ENCODE measurements at regions not wholly inside any gene's neighbourhood (a gene's known extent, or its start where the extent isn't known, plus 50 kb on each side); places are given as distances from the start of the nearest gene placed in this dataset.

GRCh38 chr15:97597801-97598200 lies 362.7 kb upstream of the ARRDC4 start:
- Histone ChIP-seq H3K23ac (ENCODE audit: low read depth, low read length) (no peak overlapping the region), H3K18ac (ENCODE audit: low read depth, low read length) (no peak overlapping the region), H4K20me1 (ENCODE audit: insufficient read depth, low read length) (no peaks in the 10 kb centered on the region), H2AK9ac (replicated peaks; ENCODE audit: low read depth, low read length, poor library complexity) (no peak overlapping the region), H3K4me1 (ENCODE audit: control insufficient read depth, insufficient read depth, low read length) (no peaks in the 10 kb centered on the region), H3K9ac (ENCODE audit: low read depth, low read length) (no peak overlapping the region), H4K91ac (ENCODE audit: insufficient read depth, low read depth, low read length) (no peak overlapping the region), H3K4me3 (ENCODE audit: insufficient read depth, low read depth, low read length) (no peak overlapping the region), H3K4me2 (ENCODE audit: low read depth, low read length) (no peak overlapping the region), H3K14ac (replicated peaks; ENCODE audit: low read depth, low read length) (no peak overlapping the region), H3K56ac (ENCODE audit: extremely low read depth, insufficient read depth, low read length) (no peak overlapping the region), H4K8ac (ENCODE audit: low read depth in 2 of 2, low read length in 2 of 2) (no peak overlapping the region), H3K79me1 (ENCODE audit: low read depth in 1 of 2, low read length in 2 of 2) (no peaks in the 10 kb centered on the region), H3K27me3 (ENCODE audit: control insufficient read depth, insufficient read depth, low read length) (no peaks in the 10 kb centered on the region), H3K36me3 (ENCODE audit: control insufficient read depth, insufficient read depth, low read length) (no peaks in the 10 kb centered on the region), H2BK5ac (ENCODE audit: low read depth, low read length, poor library complexity, severe bottlenecking) (no peak overlapping the region), H2BK15ac (ENCODE audit: low read depth, low read length) (no peak overlapping the region), H2AK5ac (ENCODE audit: low read depth, low read length) (no peak overlapping the region), H3K9me1 (ENCODE audit: insufficient read depth, low read length) (no peaks in the 10 kb centered on the region), H2BK20ac (ENCODE audit: low read depth, low read length) (no peak overlapping the region), H3K27ac (ENCODE audit: insufficient read depth, low read length) (no peak overlapping the region), H2BK120ac (ENCODE audit: low read depth, low read length) (no peak overlapping the region), H3K9me3 (ENCODE audit: control insufficient read depth, insufficient read depth, low read length) (peaks cover 15% of the 10 kb centered on the region), H2AFZ (replicated peaks; ENCODE audit: low read length, poor library complexity) (no peak overlapping the region), H3K4ac (ENCODE audit: low read depth, low read length) (no peak overlapping the region), H4K5ac (ENCODE audit: low read depth, low read length) (no peak overlapping the region)
- 30% methylated on average over 2 of the region's 5 CpGs; no CpG with 5 or more reads in 1 of the 2 experiments for WGBS, 2 experiments (ENCODE audit: extremely low coverage in 2 of 2, insufficient read length in 1 of 2)
- in situ Hi-C loops (cut with MboI; ENCODE audit: low sequenced_read_pairs): no loop called here
- ChIA-PET CTCF (no interaction called here), POLR2A (ENCODE audit: unreplicated experiment) (no interaction called here)
- no peak for DNase-seq
- intact Hi-C loops (cut with micrococcal nuclease): no loop called here
- BruUV-seq (replicated peaks): no TSS peak
- no peak for ATAC-seq (ENCODE audit: low read depth)
- TF ChIP-seq NFE2L2 (IDR thresholded peaks at IDR 0.05; ENCODE audit: low read depth, low read length) (no peak), CEBPB (IDR thresholded peaks at IDR 0.05; ENCODE audit: low read depth, low read length) (no peak), BHLHE40 (IDR thresholded peaks at IDR 0.05; ENCODE audit: low read depth, low read length) (no peak), RFX5 (IDR thresholded peaks at IDR 0.05; ENCODE audit: low read depth, low read length) (no peak), CTCF (conservative IDR thresholded peaks at IDR 0.05; ENCODE audit: low read depth, low read length) (no peak), MAZ (IDR thresholded peaks at IDR 0.05; ENCODE audit: borderline replicate concordance, low read depth, low read length) (no peak), CHD1 (IDR thresholded peaks at IDR 0.05; ENCODE audit: low read depth, low read length) (no peak), RAD21 (IDR thresholded peaks at IDR 0.05; ENCODE audit: low read length) (no peak), MAFK (IDR thresholded peaks at IDR 0.05; ENCODE audit: low read depth, low read length) (no peak), POLR2A (IDR thresholded peaks at IDR 0.05; ENCODE audit: low read depth, low read length) (no peak)
- dilution Hi-C loops (cut with HindIII; ENCODE audit: low sequenced_read_pairs, unreplicated experiment): no loop called here

All from IMR-90 (cell line).